Hematopoietic multipotent progenitor cell treated with erythropoietin and hydrocortisone succinate and interleukin-3 and kit ligand, for 6 days (in vitro differentiated cells): ENCODE measurements at regions not wholly inside any gene's neighbourhood (a gene's known extent, or its start where the extent isn't known, plus 50 kb on each side); places are given as distances from the start of the nearest gene placed in this dataset.

ENCODE experiments used
- DNase-seq: peaks from one replicate; pipeline ENCODE4 v3.0.0-alpha.2; 2015

DNA sequence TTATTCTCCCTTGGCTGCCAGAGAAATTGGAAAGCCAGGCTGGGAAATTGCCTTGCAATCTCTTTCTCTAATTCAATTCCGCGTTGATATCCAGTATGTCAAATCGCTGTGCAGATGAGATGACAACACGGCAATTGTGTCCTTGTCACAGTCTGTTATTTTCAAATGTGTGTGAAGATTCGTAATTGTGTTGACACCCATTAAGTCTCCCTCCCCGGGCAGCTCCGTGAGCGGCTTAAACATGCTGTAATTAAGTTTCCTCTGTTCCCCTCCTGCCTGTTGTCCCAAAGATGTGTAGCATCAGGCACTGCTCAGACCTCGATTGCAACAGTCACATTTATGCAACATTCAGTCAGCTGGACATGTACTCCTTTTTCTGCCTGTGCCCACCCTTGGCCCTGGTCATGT lies 209.5 kb downstream of the LPIN1 start:
- no peak for DNase-seq

DNA sequence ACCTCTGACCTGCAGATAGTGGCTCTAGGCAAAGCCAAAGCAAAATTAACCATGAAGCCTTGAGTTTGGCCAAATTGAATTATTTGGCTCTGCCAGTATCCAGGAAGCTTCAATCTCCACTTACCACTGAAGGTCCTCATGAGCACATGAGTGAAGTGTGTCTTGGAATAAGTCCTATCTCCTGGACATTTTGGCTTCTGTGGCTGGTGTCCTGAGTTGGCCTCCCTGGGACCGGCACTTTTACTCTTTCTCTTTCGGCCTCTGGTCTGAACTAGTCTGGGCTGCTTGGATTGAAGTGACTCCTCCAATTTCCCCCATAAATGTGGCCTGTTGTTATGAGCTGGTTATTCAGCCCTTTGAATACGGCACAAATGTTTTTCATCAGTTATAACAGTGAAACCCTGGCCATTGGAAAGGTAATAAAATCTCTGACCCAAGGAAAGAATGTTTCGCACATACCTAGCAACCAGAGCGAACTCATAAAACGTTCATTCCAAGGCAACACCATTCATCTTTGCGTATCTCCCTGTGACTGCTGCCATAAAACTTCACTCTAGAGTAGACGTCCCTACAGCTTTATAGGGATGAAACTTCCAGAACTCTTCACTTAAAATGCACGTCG lies 216.4 kb downstream of the LPIN1 start:
- no peak for DNase-seq

DNA sequence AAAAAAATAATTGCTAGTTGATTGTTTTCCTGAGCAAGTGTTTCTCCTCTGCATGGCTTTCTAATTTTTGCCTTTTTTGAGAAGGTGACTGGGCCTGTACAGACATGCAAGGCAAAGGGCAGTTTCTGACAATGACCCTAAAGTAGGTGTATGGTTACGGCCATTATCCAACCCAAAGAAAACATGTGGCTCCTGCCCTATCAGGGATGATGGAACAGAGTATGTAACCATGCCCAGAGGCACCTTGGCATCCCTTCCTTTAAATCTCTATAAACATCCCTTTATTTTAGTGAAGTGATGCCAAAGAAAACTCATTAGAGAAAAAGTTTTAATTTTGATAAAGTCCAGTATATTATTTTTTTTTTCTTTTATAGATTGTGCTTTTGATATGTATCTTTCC lies 217.5 kb downstream of the LPIN1 start:
- DNase-seq, result no peak

GRCh38 chr2:11967946-11968465 lies 221.6 kb downstream of the LPIN1 start:
- peak; percentile 99 for DNase-seq

- DNase-seq, result no peak
Measured at GRCh38 chr2:11968521-11968920, 222.1 kb downstream of the LPIN1 start.

- DNase-seq, result no peak
Measured at GRCh38 chr2:11969774-11970173, 223.3 kb downstream of the LPIN1 start.

- no peak for DNase-seq
Measured at GRCh38 chr2:11974573-11974972, 228.1 kb downstream of the LPIN1 start.

- no peak for DNase-seq
Measured at GRCh38 chr2:11975373-11975772, 228.9 kb downstream of the LPIN1 start.

DNA sequence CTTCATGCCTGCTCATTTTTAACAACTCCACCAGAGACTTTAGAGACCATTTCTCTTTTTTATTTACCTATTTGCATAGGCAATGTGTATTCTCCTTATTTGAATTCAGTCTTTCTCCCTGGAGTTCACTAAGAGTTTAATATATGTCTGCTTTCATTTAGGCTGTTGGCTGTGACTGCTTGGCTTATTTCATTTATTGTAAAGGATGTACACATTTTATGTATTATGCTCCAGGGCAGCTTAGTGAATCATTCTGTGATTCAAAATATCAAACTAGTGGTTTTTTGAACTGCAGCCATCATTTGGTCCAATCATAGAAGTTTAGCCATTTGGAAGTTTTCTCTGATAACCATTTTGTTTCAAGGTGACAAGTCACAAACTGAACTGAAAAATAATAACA lies 229.6 kb downstream of the LPIN1 start:
- DNase-seq, result no peak

DNA sequence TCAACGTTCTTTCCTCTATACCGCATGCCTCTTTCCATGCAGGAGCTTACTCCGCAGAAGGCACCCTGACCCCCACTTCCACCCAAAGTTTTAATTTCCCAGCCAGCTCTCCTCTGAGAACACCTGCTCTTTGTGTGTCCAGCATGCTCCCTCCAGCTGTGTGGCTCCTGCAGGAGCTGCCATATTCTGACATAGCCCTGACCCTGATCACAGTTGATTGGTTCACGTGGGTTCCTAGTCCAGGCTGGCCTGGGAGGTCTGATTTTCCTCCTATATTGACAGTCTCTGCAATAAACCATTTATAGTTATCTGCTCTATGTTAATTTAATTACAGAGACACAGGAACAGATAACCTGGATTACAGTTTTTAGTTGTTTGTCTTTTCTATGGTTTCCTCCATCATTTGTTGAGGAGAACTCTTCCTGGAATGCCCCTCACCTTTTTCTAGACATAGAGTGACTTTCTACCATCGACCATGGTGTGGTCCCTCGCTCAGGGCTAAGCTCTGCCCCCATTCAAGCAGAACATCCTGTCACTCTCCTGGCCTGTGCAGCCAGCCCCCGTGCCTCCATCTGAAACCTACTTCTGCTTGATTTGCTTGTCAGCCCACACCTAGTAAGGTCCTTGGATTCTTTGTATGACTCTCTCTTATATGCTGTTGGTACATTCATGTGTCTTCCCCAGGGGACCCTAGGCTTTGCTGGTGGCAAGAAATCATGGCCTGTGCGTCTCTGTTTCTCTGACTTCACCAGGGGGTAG lies 231.5 kb downstream of the LPIN1 start:
- no peak for DNase-seq

GRCh38 chr2:11980809-11981208 lies 234.4 kb downstream of the LPIN1 start:
- no peak for DNase-seq

DNA sequence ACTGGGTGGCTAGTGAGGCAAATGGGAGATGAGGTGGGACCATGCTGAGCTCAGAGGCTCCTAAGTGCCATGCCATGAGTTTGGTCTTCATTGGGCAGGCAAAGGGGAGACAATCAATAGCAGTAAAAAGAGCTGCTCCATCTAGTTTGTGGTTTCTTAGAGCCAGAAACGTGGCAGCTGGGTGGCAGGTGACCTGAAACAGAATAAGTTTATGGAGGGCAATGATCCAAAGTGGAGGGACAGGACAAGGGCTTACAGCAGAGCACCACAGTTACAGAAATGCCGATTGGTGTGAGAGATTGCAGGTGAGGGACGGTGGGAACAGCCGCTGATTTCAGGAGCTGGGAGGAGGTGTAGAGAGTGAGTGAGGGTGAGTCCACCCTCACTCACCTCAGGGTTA lies 237.0 kb downstream of the LPIN1 start:
- no peak for DNase-seq

- no peak for DNase-seq
Measured at GRCh38 chr2:11983870-11984269, 237.4 kb downstream of the LPIN1 start.

DNA sequence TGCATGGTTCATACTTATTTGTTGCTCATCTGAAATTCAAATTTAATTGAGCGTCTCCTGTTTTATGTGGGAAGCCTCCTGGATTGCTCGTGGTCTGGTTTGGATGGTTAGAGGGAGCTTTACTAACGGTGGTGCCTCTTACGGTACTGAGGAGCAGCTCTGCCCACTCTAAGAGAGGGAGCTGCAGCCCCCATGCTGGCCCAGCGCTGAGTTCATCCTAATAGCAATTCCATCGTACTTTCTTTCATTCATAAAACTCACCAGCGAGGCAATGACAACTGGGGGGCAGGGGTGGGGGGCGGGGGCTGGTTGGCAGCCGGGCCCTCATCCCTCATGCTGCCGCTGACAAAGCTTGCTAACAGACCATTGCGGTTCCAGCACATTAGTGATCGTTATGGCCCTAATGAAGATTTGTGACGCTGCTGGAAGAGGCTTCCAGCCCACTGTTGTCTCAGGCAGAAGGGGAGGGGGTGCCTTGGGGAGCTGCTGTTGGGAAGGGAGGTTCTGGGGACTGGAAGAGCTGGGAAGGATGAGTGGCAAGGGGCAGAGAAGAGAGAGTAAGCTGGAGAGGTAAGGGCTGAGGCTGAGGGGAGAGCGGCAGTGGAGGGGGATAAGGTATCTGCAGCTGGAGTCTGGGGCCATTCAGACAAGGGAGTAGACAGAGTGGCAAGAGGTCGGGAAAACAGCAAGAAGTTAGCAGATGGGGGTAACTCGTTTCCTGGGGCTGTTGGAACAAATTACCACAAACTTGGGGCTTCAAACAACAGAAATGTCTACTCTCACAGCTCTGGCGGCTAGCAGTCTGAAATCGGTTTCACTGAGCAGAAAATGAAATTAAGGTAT lies 238.1 kb downstream of the LPIN1 start:
- no peak for DNase-seq

- no peak for DNase-seq
Measured at GRCh38 chr2:11985817-11986566, 239.6 kb downstream of the LPIN1 start.

- DNase-seq, result no peak
Measured at GRCh38 chr2:11987151-11987550, 240.7 kb downstream of the LPIN1 start.

GRCh38 chr2:11988691-11989353 lies 242.4 kb downstream of the LPIN1 start:
- DNase-seq, result no peak

DNA sequence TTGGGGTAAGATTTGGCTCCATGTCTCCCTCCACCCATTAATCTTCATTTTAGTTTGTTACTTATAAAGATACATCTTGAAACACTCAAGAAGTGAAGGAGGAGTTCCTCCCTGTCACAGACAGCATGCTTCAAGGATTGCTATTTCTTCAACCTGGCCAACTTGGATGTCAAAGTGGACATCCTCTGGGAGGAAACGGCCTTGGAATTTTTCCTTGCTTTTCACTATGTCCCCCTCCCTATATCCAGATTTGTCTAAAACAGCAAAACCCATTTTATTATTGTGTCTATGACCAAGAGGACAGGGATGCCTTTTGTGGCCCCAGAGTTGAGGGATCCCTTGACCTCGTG lies 242.9 kb downstream of the LPIN1 start:
- DNase-seq, result no peak

GRCh38 chr2:11990576-11990975 lies 244.1 kb downstream of the LPIN1 start:
- no peak for DNase-seq

DNA sequence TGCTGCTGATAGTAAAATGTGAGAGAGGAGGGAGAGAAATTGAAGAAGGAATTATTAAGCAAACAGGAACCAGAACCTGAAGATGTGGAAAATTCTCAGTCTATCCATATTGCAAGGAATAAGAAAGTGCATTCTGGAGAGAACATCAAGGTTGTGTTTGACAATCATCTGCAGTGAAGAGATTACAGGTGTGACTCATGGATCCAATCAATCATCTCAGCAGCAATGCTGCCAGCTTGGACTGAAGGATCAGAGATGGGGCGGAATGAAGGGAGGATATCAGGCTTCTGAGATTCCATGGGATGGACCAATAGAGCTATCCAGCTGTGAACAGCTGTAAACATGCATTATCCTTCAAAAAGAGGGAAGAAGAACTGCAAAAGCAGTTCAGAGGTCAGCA lies 247.3 kb downstream of the LPIN1 start:
- no peak for DNase-seq

DNA sequence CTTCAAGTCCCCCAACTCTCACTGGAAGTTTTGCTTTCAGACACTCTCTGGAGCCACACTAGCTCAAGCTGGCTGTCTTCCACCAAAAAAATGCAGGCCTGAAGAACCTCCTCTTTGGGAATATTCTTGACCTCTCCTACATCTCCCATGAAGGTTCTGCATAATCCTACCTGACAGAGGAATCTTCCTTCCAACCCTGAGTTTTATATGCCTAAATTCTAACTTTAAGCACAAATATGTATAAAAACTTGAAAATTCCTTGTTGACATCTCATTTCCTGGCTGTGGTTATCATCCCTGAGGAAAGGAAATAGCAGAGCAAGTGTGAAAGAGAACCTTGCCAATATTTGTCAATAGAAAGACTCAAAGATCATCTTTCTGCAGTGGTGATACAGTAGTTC lies 249.0 kb downstream of the LPIN1 start:
- no peak for DNase-seq

DNA sequence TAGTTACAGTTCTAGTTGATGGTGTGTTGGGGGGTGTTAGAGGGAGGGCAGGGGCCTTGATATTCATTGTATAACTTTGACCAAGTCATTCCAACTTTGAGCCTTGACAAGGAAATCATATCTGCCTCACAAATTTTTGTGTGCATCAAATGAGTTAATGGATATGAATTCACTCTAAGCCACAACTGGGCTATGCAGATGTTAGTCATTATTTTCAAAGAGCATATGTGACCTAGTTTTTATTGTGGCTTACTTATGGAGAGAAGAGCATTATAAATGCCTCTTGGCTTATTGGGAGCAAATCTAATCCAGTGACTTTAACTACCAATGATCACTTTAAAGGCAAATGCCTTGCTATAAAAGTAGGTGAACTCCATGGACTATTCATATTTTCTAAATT lies 250.2 kb downstream of the LPIN1 start:
- no peak for DNase-seq
